A673 (cell line): ENCODE measurements at regions not wholly inside any gene's neighbourhood (a gene's known extent, or its start where the extent isn't known, plus 50 kb on each side); places are given as distances from the start of the nearest gene placed in this dataset.
"Not testable (repeated sequence)": the region's sequence is repeated elsewhere in the genome, so short reads cannot be mapped to it uniquely, and the experiment has no call there.

Experiments used
- BruUV-seq: library from RNA; stranded (reverse); fragments of 400-500 nt; replicated peaks from 2 replicates; lab custom pipeline; 2021; lab: Mats Ljungman, UMichigan
- CTCF ChIA-PET: fragments of 300-600 bp; sonication (Branson Sonifier 250); formaldehyde crosslinking; loops from one replicate; lab custom pipeline; 2022; ENCODE audit warnings: antibody characterized with exemption; lab: Charles Lee
- POLR2A ChIA-PET: fragments of 300-600 bp; sonication (Branson Sonifier 250); formaldehyde crosslinking; loops from one replicate; lab custom pipeline; 2022; ENCODE audit warnings: antibody characterized with exemption; ENCODE audit not compliant: low non-redundant PET; lab: Charles Lee
- DNase-seq: peaks from one replicate; pipeline ENCODE4 v3.0.0-alpha.2; 2015; ENCODE audit warnings: low spot score
- H3K27ac ChIP-seq: fragments of 200-600 bp; sonication (generic); 2 replicates; pipeline ENCODE4 v1.5.1; 2016; ENCODE audit warnings: mixed run types, low read depth, mild to moderate bottlenecking, mixed read lengths, antibody characterized with exemption, low read length; ENCODE audit not compliant: poor library complexity, severe bottlenecking
- H3K27me3 ChIP-seq: fragments of 200-600 bp; sonication (generic); replicated peaks from 2 replicates; pipeline ENCODE4 v1.6.1; 2017; ENCODE audit warnings: mixed run types, low read depth, mild to moderate bottlenecking, mixed read lengths, antibody characterized with exemption, low read length; ENCODE audit not compliant: insufficient read depth, poor library complexity
- H3K36me3 ChIP-seq: fragments of 200-600 bp; sonication (generic); 2 replicates; pipeline ENCODE4 v1.6.1; 2016; ENCODE audit warnings: mixed run types, mild to moderate bottlenecking, mixed read lengths, antibody characterized with exemption, low read length; ENCODE audit not compliant: insufficient read depth, poor library complexity, severe bottlenecking
- H3K4me1 ChIP-seq: fragments of 200-600 bp; sonication (generic); 2 replicates; pipeline ENCODE4 v1.6.1; 2017; ENCODE audit warnings: mixed run types, mild to moderate bottlenecking, mixed read lengths, antibody characterized with exemption, low read length; ENCODE audit not compliant: insufficient read depth, poor library complexity, severe bottlenecking
- H3K4me3 ChIP-seq: fragments of 200-600 bp; sonication (generic); 2 replicates; pipeline ENCODE4 v1.5.1; 2016; ENCODE audit warnings: low read depth, mixed run types, mild to moderate bottlenecking, mixed read lengths, low read length; ENCODE audit not compliant: poor library complexity, severe bottlenecking
- H3K9me3 ChIP-seq: fragments of 200-600 bp; sonication (generic); 2 replicates; pipeline ENCODE4 v1.6.1; 2016; ENCODE audit warnings: mixed run types, low read depth, mild to moderate bottlenecking, mixed read lengths, antibody characterized with exemption, low read length; ENCODE audit not compliant: poor library complexity, severe bottlenecking
- CTCF ChIP-seq: fragments of 300-800, 200-600 bp; sonication (generic); conservative IDR thresholded peaks from 2 replicates; pipeline ENCODE4 v1.5.1; 2017; ENCODE audit warnings: low read depth, mild to moderate bottlenecking, antibody characterized with exemption, low read length, moderate library complexity, mixed read lengths
- EZH2 ChIP-seq: fragments of 200-600 bp; sonication (generic); IDR thresholded peaks from 2 replicates; pipeline ENCODE4 v1.6.1; 2017; ENCODE audit warnings: borderline replicate concordance, low read depth, mild to moderate bottlenecking, mixed read lengths, antibody characterized with exemption, low read length; ENCODE audit not compliant: poor library complexity, severe bottlenecking
- intact Hi-C: fragments of 100-400 bp; cut with micrococcal nuclease; formaldehyde crosslinking; loops from one replicate; pipeline ENCODE4 v1.10.0; 2022; ENCODE audit not compliant: unreplicated experiment

GRCh38 chr20:29408034-29408695, 1849.3 kb upstream of the DEFB115 start:
- no peak for DNase-seq
- H3K36me3 ChIP-seq, result no peaks in the 10 kb centered on the region
- TF ChIP-seq CTCF, result no peak
- TF ChIP-seq EZH2, result no peak
- H3K27ac ChIP-seq, result no peak overlapping the region
- peaks cover 24% of the 10 kb centered on the region for H3K9me3 ChIP-seq
- ChIA-PET POLR2A (no interaction called here), CTCF (no interaction called here)
- no peaks in the 10 kb centered on the region for H3K27me3 ChIP-seq
- intact Hi-C loops, result no loop called here
- no TSS peak for BruUV-seq
- no peaks in the 10 kb centered on the region for H3K4me1 ChIP-seq
- H3K4me3 ChIP-seq, result no peak overlapping the region

- peaks cover 24% of the 10 kb centered on the region for H3K9me3 ChIP-seq
- intact Hi-C loops, H3K27me3 ChIP-seq, DNase-seq, CTCF ChIA-PET, H3K27ac ChIP-seq, POLR2A ChIA-PET, H3K4me1 ChIP-seq, H3K36me3 ChIP-seq, BruUV-seq, H3K4me3 ChIP-seq: not testable (repeated sequence)
Measured at GRCh38 chr20:29408707-29409106, 1848.8 kb upstream of the DEFB115 start.

DNA sequence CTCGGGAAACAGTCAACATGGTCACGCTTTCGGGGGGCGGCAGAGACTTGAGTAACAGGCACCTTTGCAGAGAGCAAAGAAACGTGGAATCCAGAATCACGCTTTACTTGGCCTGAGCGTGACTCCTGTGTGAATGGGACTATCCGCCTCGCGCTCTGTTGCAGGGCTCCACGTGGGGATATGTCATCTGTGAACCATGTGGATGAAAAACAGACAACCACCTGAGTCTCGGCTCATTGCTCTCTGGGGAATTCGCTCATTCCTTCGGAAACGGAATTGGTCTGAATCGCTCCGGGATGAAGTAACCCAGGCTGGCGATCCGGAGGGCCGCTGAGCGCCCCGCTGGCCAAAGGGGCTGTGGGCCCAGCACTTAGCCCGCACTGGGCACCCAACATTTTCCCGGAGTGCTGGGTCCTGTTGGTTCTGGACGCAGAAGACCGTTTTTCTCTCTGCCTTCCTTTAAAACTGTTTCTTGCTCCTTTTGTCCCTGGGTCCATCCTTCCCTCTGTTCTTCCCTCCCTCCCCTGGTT, 1848.2 kb upstream of the DEFB115 start:
- H3K4me1 ChIP-seq, DNase-seq, POLR2A ChIA-PET, intact Hi-C loops, BruUV-seq, H3K4me3 ChIP-seq, H3K27ac ChIP-seq, H3K27me3 ChIP-seq, H3K36me3 ChIP-seq, CTCF ChIA-PET: not testable (repeated sequence)
- peaks cover 24% of the 10 kb centered on the region for H3K9me3 ChIP-seq

DNA sequence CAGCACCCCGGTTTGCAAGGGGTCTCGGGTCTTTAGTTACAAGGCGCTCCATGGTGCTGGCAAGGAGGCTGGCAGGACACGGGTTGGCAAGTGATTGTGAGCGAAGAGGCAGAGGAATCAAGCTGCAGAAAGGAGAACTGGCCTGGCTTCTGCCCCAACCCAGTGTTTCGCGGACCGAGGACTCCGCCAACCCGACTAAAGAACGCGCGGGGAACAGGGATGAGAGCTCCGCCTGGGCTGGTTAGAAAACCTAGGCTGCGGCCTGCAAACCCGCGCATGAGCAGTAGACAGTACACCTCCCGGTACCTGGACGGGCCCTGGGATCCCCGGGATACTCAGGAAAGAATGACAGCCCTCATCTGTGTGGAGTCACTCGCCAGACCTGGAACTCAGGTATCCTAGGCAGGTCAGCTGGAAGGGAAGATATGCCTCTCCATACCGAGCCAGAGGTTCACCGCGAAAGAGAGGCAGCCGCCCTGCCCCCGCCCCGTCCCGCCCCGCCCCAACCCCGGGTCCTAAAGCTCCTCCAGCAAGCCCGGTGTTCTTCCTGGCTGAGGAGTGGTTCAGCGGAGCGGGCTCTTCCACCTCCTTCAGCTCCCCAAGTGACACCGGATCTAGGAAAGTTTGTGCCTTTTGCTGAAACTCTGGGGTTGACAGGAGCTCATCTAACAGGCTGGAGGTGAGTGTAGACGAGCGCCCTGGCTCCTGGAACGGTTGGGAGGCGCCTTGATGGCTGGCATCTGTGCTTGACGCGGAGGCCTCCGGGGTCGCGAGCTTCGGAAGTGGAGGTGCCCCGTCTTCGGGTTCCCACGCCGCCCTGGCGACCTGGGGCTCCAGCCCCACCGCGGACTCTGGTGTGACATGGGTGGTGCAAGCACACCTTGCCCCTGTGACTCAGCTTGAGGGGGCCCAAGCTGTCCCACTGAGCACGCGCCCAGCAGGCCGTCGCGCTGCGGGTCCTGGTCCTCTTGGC, 1847.3 kb upstream of the DEFB115 start:
- intact Hi-C loops, result no loop called here
- Histone ChIP-seq H3K4me1 (no peaks in the 10 kb centered on the region), H3K27ac (no peak overlapping the region), H3K36me3 (no peaks in the 10 kb centered on the region), H3K4me3 (no peak overlapping the region), H3K9me3 (peaks cover 24% of the 10 kb centered on the region), H3K27me3 (no peaks in the 10 kb centered on the region)
- BruUV-seq, result no TSS peak
- CTCF ChIA-PET, result no interaction called here
- no peak for DNase-seq
- TF ChIP-seq CTCF (no peak), EZH2 (no peak)
- POLR2A ChIA-PET, result no interaction called here
